Right lobe of liver (tissue), 4 donors: ENCODE measurements at regions not wholly inside any gene's neighbourhood (a gene's known extent, or its start where the extent isn't known, plus 50 kb on each side); places are given as distances from the start of the nearest gene placed in this dataset.

Experiments
- CTCF ChIP-seq, 4 donors: fragments of 200-600 bp in 3 of 4; fragments of 450-650 bp in 1 of 4; IDR thresholded peaks; one replicate each; pipeline versions ENCODE4 v1.5.1 to v1.8.0; 2016 to 2022; ENCODE audit warnings: antibody characterized with exemption in 4 of 4, mild to moderate bottlenecking in 2 of 4
- POLR2A ChIP-seq: fragments of 450-650 bp; IDR thresholded peaks from one replicate; pipeline ENCODE4 v1.6.1; 2017; ENCODE audit warnings: antibody characterized with exemption, mild to moderate bottlenecking
- donor health status: DM: no; HTN: no; CAD: no.
- donor health status: DM: no; HTN: no; CAD: no.
- donor health status: DM: no; HTN: yes; CAD: no.

- no peak for TF ChIP-seq CTCF (IDR thresholded peaks at IDR 0.05)
- no peak for TF ChIP-seq POLR2A
These were observed 63.6 kb downstream of the EDN1 start for GRCh38 chr6:12353731-12354130.
